KMS-11 (cell line): ENCODE measurements at regions not wholly inside any gene's neighbourhood (a gene's known extent, or its start where the extent isn't known, plus 50 kb on each side); places are given as distances from the start of the nearest gene placed in this dataset.

Experiments
- H2AFZ ChIP-seq: fragments of 200-600 bp; sonication (generic); 2 replicates; pipeline ENCODE4 v1.6.1; 2016; ENCODE audit warnings: antibody characterized with exemption, mixed run types, low read depth
- H3K27ac ChIP-seq: fragments of 200-600 bp; sonication (generic); 2 replicates; pipeline ENCODE4 v1.6.1; 2016; ENCODE audit warnings: mild to moderate bottlenecking, mixed run types
- H3K27me3 ChIP-seq: fragments of 200-600 bp; sonication (generic); 2 replicates; pipeline ENCODE4 v1.6.1; 2017; ENCODE audit warnings: mild to moderate bottlenecking, low read depth, mixed run types, moderate library complexity; ENCODE audit not compliant: insufficient read depth
- H3K36me3 ChIP-seq: fragments of 200-600 bp; sonication (generic); 2 replicates; pipeline ENCODE4 v1.6.1; 2017; ENCODE audit warnings: mild to moderate bottlenecking, mixed run types; ENCODE audit not compliant: insufficient read depth
- H3K4me1 ChIP-seq: fragments of 200-600 bp; sonication (generic); 2 replicates; pipeline ENCODE4 v1.6.1; 2016; ENCODE audit warnings: mild to moderate bottlenecking, low read depth, mixed run types; ENCODE audit not compliant: poor library complexity, severe bottlenecking
- H3K4me2 ChIP-seq: fragments of 200-600 bp; sonication (generic); 2 replicates; pipeline ENCODE4 v1.7.0; 2016; ENCODE audit warnings: mild to moderate bottlenecking, mixed run types
- H3K4me3 ChIP-seq: fragments of 200-600 bp; sonication (generic); IDR thresholded peaks from 2 replicates; pipeline ENCODE4 v1.6.1; 2017; ENCODE audit warnings: low read depth, low read length, mixed read lengths; ENCODE audit not compliant: insufficient read depth
- H3K79me2 ChIP-seq: fragments of 200-600 bp; sonication (generic); 2 replicates; pipeline ENCODE4 v1.6.1; 2016; ENCODE audit warnings: low read depth, mixed run types; ENCODE audit not compliant: insufficient read depth
- H3K9ac ChIP-seq: fragments of 200-600 bp; sonication (generic); 2 replicates; pipeline ENCODE4 v1.6.1; 2016; ENCODE audit warnings: mild to moderate bottlenecking, mixed run types
- H4K20me1 ChIP-seq: fragments of 200-600 bp; sonication (generic); 2 replicates; pipeline ENCODE4 v1.6.1; 2016; ENCODE audit warnings: mild to moderate bottlenecking, mixed run types; ENCODE audit not compliant: insufficient read depth
- CTCF ChIP-seq: fragments of 200-600 bp; sonication (generic); conservative IDR thresholded peaks from 2 replicates; pipeline ENCODE4 v1.6.1; 2017; ENCODE audit warnings: low read depth, mild to moderate bottlenecking, antibody characterized with exemption, low read length, moderate library complexity, mixed read lengths

- Histone ChIP-seq H3K4me3 (no peak overlapping the region), H3K9ac (no peak overlapping the region)
- TF ChIP-seq CTCF: no peak
Measured at GRCh38 chr12:115035535-115036107, 351.6 kb upstream of the TBX3 start.

GRCh38 chr12:115032521-115032920 lies 348.5 kb upstream of the TBX3 start:
- Histone ChIP-seq H3K9ac (no peak overlapping the region), H3K27me3 (no peaks in the 10 kb centered on the region), H3K4me3 (no peak overlapping the region), H3K4me2 (no peak overlapping the region), H3K79me2 (no peaks in the 10 kb centered on the region), H4K20me1 (no peaks in the 10 kb centered on the region), H3K27ac (no peak overlapping the region), H3K36me3 (no peaks in the 10 kb centered on the region), H2AFZ (no peak overlapping the region), H3K4me1 (no peaks in the 10 kb centered on the region)
- TF ChIP-seq CTCF: no peak

More at GRCh38 chr12:115035535-115036107, 351.6 kb upstream of the TBX3 start:
- Histone ChIP-seq H3K36me3 (no peaks in the 10 kb centered on the region), H3K27ac (no peak overlapping the region), H2AFZ (no peak overlapping the region), H4K20me1 (no peaks in the 10 kb centered on the region), H3K4me1 (no peaks in the 10 kb centered on the region), H3K4me2 (no peak overlapping the region), H3K79me2 (no peaks in the 10 kb centered on the region), H3K27me3 (no peaks in the 10 kb centered on the region)

GRCh38 chr12:115030017-115030416 lies 346.0 kb upstream of the TBX3 start:
- no peak overlapping the region for H2AFZ ChIP-seq
- no peak overlapping the region for H3K4me3 ChIP-seq
- H3K9ac ChIP-seq: no peak overlapping the region
- no peaks in the 10 kb centered on the region for H3K79me2 ChIP-seq
- no peaks in the 10 kb centered on the region for H3K4me1 ChIP-seq
- H3K27ac ChIP-seq: no peak overlapping the region
- TF ChIP-seq CTCF: no peak
- no peak overlapping the region for H3K4me2 ChIP-seq
- no peaks in the 10 kb centered on the region for H4K20me1 ChIP-seq
- no peaks in the 10 kb centered on the region for H3K36me3 ChIP-seq
- no peaks in the 10 kb centered on the region for H3K27me3 ChIP-seq

GRCh38 chr12:115024531-115024930 lies 340.6 kb upstream of the TBX3 start:
- Histone ChIP-seq H3K9ac (no peak overlapping the region), H3K4me1 (no peaks in the 10 kb centered on the region)
- no peak for TF ChIP-seq CTCF

More at GRCh38 chr12:115024531-115024930, 340.6 kb upstream of the TBX3 start:
- no peaks in the 10 kb centered on the region for H3K36me3 ChIP-seq
- H4K20me1 ChIP-seq: no peaks in the 10 kb centered on the region
- H3K27me3 ChIP-seq: no peaks in the 10 kb centered on the region
- H3K79me2 ChIP-seq: no peaks in the 10 kb centered on the region
- no peak overlapping the region for H2AFZ ChIP-seq
- no peak overlapping the region for H3K4me2 ChIP-seq
- H3K4me3 ChIP-seq: no peak overlapping the region
- no peak overlapping the region for H3K27ac ChIP-seq
